H54 (cell line): ENCODE measurements at regions not wholly inside any gene's neighbourhood (a gene's known extent, or its start where the extent isn't known, plus 50 kb on each side); places are given as distances from the start of the nearest gene placed in this dataset.

Source experiments
- DNase-seq: peaks from one replicate; pipeline ENCODE4 v3.0.0; 2011; ENCODE audit warnings: low spot score, mixed read lengths; ENCODE audit not compliant: insufficient read length
- FAIRE-seq: peaks from 3 replicates; lab custom pipeline; 2011; peaks lifted over from hg19 to GRCh38; lab: Jason Lieb, UNC
- POLR2A ChIP-seq: IDR thresholded peaks from 2 replicates; pipeline ENCODE4 v1.6.1; 2011; ENCODE audit warnings: low read depth, mild to moderate bottlenecking, low read length

DNA sequence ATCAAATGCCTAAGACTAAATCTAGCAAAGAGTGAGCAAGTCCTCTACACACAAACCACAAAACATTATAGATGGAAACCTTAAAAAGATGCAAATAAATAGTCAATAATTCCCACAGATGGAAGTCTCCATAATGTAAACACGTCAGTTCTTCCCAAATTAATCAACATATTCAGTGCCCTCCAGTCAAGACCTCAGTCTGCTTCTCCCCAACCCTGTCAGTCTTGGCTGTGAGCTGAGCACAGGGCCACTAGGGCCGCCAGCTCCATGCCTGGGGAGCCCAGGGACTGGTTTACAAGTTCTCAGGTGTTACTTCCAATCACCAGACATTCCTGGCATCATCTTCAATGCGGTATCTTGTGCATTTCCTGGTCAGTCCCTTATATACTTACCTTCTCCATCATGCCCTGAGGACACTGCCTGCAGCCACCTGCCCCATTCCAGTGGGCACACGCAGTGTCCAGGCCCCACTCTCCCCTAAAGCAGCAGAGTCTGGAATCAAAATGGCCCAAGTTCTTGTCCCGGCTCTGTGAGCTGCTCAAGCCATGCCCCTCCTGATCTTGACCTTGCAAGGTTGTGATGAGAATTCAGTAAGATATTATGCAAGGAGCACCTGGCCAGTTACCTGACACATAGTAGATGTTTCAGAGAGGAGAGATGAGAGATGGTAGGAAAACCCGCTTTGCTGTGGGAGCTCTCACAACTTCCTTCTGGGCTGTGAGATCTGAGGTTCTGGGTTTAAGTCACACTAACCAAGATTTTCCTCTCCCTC is 207.9 kb upstream of the RAB6C start:
- FAIRE-seq (no peak), DNase-seq (no peak)
- no peak for TF ChIP-seq POLR2A

DNA sequence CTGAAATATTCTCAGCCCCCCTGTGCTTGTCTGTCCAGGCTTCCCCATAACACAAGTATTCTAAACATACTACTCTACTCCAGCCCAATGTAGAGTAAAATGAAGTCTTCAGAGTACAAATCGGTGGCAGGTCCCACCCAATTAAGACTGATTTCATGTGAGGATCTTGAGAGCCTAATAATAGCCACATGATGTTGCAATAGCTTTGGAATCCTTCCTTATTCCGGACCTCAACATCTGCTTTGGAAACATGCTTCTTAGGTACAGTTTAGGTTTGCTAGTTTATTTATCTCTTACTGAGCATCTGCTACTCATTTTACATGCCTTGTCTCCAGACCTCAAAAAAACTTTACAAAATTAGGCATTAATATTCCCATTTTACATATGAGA is 207.3 kb upstream of the RAB6C start:
- FAIRE-seq (no peak), DNase-seq (no peak)

DNA sequence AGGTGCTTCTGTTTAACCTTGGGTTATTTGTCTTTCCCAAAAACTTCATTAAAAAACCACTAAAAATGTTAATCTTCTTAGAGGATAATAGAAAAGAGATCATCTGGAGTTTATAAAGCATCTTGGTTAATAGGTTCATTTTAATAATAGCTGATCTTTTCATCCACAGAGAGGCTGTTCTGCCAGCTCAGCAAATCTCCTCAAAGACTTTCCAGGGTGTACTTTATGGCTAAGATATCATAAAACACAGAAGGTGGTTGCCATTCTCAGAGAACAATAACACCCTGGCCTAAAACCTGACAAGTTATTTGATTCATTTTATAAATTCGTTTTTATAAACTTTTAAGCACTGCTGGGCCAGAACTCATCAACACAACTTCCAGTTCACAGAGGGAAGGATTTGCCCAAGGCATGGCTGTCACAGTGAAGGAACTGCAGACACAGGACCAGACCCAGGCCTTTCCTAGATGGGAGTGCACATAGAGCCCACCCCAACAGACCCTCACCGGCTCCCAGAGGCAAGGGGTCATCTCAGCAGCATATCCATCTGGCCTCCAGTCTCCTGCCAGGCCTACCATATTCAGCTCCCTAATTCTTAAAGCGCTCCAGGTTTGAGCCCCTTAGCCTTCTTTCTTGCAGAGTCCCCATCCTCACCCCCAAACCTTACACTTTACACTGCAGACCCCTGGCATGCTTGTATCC is 203.4 kb upstream of the RAB6C start:
- no peak for TF ChIP-seq POLR2A
- no peak for DNase-seq
- no peak for FAIRE-seq

More for the DNA sequence above, 207.3 kb upstream of the RAB6C start:
- no peak for TF ChIP-seq POLR2A

DNA sequence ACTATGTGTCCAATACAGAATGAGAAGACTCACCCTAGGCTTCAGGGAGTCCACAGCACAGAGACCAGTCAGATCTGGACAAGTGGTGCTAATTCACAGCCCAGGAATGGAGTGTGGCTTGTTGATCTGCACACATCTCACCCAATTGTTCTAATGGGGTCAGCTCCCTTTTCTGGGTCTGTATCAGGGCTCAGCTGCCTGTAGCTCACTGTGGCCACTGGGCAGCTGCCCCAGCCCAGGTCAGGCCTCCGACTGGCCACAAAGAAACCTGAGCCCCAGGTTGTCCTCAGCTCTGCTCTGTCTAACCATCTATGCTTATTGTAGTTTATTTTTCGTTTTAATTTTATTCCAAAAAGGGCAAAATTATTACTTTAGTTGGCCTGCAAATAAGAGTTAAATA is 202.3 kb upstream of the RAB6C start:
- FAIRE-seq (no peak), DNase-seq (no peak)
- TF ChIP-seq POLR2A, result no peak

DNA sequence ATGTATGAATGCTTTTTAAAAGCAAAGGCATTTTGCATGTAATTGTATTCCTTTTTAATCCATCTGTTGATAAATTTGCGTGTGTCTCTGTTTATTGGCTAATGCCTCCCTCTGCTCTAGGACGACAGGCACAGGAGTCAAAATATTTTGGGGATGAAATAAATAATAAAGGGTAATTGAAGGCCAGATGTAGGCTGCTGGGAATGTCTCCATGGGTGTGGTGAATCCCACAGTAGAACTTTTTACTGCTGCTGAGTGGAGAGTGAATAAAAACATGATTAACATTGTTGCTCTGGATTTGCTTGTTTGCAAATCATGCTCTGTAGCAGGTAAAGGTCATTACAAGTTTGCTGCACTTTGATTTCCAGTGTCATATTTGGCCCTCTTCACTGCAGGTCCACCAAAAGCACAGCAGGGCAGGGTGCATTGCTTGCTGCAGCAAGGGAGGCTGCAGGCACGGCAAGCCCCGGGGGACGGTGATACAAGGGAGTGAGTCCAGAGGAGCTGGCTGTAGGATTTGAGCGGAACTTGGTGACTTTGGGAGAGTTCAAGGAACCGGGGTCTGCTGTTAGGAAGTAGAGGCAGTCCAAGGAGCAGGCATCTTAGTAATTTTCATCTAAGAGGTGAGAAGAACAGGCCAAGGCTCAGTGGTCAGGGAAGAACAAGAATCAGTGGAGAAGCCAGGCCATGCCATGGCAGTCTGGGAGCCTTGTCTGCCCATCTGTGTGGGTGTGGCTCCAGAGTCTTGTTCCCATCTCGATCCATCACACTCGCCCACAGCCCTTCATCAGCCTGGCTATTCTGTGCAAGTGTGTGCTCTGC is 201.5 kb upstream of the RAB6C start:
- TF ChIP-seq POLR2A, result no peak
- DNase-seq (no peak), FAIRE-seq (no peak)

DNA sequence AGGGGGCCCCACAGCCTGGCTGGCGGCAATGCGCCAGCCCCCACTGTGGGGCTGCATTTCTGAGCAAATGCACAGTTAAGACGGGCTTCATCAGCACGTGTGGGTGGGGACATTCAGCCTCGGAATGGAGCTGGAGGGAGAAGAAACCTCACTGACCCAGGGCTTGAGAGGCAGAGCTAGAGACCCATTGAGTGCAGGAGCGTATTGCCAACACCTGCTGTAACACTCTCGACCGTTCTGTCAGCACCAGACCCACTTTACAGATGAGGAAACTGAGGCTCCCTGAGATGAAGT is 200.9 kb upstream of the RAB6C start:
- DNase-seq, result no peak
- no peak for FAIRE-seq
- no peak for TF ChIP-seq POLR2A

DNA sequence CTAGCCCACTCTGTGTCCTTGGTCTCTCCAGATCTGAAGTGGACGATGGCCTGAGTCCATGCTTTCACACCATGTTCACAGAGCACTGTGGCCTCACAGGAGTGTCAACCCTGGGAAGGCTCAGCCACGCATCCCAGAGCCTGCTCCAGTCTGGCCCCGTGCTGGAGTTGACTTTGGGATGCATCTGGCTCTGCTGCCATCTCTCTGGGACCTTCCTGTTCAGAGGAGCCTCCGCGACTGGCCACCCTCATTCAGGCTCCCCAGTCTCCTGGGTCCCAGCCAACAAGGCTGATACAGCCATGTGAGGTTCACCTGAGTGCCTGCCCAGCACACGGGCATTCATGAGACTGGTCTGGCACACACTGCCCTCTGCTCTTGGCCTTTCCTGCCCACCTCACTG is 199.7 kb upstream of the RAB6C start:
- no peak for DNase-seq
- FAIRE-seq, result no peak
- TF ChIP-seq POLR2A, result no peak

DNA sequence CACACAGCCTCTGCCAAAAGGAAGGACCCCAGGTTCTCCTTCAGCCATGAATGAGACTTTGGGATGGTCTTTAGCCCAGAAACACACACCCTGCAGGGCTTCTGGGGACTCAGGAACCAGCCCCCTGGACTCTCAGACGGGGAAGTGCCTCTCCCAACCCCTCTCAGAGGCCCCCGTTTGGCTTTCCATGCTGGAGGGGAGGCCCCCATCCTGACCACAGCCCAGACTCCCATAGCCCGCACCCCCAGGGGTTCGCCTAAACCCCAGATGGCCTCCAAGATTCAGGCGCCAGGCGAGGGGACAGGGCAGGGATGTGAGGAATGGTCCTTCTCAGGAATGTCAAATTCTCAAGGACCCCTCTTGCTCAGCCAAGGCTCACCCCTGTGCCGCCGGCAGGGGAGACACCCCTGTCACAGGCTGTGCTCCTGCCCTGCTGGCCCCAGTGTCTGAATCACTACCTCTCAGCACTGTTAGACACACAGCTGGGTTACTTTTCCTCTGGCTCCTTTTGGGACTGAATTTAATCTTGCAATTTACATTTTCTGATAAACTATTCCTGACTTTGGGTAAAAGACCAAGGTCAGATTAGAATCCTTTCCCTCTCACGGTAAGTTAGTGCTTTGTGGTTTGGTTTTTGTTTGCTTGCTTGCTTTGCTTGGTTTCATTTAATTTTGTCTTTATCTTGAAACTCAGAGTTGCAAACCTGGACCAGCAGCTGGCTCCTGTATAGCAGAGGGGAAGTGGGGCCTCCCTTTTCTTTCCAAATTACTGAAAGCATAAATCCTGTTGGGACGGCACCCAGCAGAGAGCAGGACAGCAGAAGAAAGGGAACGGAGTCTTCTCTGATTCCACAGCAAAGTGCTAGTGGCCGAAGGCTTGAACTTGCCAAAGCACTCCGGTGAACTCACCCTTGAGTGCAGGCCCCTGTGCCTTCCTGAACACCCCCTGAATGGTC is 198.9 kb upstream of the RAB6C start:
- FAIRE-seq, result no peak
- TF ChIP-seq POLR2A, result no peak

DNA sequence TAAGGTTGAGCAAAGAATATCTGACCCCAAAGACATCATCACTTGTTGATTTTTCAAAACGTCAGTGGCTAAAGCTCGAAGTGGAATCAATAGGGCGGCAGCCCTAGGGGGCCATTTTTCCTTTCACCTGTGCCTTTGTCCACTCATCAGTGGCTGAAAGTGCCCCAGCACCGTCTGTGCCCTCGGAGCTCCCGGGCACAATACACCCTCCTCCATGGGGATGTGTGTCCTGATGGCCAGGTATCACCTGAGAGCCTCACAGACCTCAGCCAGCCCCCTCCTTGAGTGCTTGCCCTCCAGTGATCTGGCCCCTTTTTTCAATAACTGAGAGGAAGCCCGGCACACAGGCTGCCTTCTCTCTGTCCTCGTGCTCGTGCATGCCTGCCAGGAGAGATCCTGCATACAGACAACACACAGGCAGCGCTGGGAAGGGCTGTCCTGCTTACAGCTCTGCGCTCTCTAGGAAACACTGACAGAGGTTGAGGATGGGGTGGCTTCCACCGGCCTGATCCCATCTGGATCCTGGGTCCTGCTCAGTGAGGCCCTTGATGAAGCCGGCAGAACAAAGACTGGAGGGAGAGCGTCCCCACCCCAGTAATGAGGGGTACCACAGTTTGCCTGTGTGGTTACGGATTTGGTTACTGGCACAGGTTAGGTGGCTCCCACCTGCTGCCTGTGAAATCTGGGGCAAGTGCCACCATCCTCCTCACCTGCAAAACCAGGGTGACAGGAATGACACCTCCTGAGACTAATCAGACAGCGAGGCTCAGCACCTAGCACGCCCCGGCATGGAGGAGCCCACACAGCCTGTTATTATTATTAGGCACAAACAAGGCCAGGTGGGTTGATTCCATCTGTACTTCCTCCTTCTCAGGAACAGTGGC is 197.5 kb upstream of the RAB6C start:
- no peak for TF ChIP-seq POLR2A
- FAIRE-seq (no peak), DNase-seq (no peak)

More for the DNA sequence above, 198.9 kb upstream of the RAB6C start:
- no peak for DNase-seq

DNA sequence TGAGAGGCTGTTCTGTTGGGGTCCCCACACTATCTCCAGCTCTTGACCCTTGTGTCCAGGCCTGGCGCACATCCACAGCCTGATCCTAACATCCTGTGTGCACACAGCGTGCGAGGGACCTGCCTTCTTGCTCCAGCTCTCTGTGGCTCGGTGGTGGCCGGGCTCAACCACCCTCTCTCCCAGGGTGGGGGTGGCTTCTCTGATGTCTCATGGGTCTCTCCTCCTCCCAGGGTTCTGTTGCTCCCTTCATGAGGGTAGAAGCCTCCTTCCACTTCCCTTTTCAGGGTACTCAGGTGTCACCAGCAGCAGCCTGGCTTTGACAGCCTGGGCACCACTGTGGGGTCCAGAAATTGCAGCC is 196.9 kb upstream of the RAB6C start:
- no peak for TF ChIP-seq POLR2A
- FAIRE-seq (no peak), DNase-seq (no peak)

DNA sequence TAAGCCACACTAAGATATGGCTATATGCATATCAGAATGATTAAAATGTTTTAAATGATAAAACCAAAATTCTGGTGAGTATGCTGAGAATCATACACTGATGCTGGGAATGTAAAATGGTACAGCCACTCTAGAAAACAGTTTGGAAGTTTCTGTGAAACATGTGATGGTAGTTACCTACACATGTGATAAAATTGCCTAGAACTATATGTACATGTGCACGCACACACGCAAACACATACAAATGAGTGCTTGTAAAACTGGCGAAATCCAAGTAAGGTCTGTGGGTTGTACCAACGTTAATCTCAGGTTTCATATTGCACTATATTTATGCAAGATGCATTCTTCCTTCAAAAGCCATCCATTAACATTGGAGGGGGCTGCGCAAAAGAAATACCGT is 195.0 kb upstream of the RAB6C start:
- no peak for DNase-seq
- no peak for TF ChIP-seq POLR2A
- no peak for FAIRE-seq

DNA sequence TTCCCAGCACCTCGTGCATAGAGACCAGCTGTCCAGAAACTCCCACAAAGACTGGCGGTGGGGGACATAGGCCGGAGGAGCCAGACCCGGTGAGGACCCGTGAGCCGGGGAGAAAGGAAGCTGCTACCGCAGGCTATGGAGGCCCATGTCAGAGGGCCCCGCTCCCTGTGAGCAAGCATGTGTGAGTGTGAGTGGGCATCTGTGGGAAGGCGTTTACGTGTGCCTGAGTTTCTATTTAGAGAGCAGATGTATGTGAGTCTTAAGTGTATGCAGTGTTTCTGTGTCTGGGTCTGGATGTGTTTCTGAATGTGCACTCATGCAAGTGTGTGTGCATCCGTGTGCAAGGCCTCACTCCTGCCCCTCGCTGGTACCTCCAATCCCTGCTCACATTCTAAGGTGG is 187.8 kb upstream of the RAB6C start:
- DNase-seq (no peak), FAIRE-seq (no peak)
- no peak for TF ChIP-seq POLR2A
